NB4 (cell line): ENCODE measurements at regions not wholly inside any gene's neighbourhood (a gene's known extent, or its start where the extent isn't known, plus 50 kb on each side); places are given as distances from the start of the nearest gene placed in this dataset.
"Not testable (repeated sequence)": the region's sequence is repeated elsewhere in the genome, so short reads cannot be mapped to it uniquely, and the experiment has no call there.

Experiments used
- DNase-seq: peaks from one replicate; pipeline ENCODE4 v3.0.0; 2010; ENCODE audit warnings: low read depth
- H3K4me3 ChIP-seq: one replicate; pipeline ENCODE4 v1.5.1; 2011; ENCODE audit warnings: mild to moderate bottlenecking, low read depth, low read length, moderate library complexity
- MAX ChIP-seq: IDR thresholded peaks from 2 replicates; pipeline ENCODE4 v1.6.1; 2011; ENCODE audit warnings: low read depth, low read length
- MYC ChIP-seq: IDR thresholded peaks from 2 replicates; pipeline ENCODE4 v1.6.1; 2011; ENCODE audit warnings: low read depth, low read length
- POLR2A ChIP-seq: IDR thresholded peaks from 2 replicates; pipeline ENCODE4 v1.6.1; 2011; ENCODE audit warnings: mild to moderate bottlenecking; ENCODE audit not compliant: insufficient read length; ENCODE audit errors: extremely low read depth
- TF ChIP-seq, protein P1 (sequence below): IDR thresholded peaks from one replicate; pipeline ENCODE4 v1.5.1; 2012; ENCODE audit warnings: low read depth, low read length

- no peak for TF ChIP-seq MYC
- TF ChIP-seq, protein P1, sequence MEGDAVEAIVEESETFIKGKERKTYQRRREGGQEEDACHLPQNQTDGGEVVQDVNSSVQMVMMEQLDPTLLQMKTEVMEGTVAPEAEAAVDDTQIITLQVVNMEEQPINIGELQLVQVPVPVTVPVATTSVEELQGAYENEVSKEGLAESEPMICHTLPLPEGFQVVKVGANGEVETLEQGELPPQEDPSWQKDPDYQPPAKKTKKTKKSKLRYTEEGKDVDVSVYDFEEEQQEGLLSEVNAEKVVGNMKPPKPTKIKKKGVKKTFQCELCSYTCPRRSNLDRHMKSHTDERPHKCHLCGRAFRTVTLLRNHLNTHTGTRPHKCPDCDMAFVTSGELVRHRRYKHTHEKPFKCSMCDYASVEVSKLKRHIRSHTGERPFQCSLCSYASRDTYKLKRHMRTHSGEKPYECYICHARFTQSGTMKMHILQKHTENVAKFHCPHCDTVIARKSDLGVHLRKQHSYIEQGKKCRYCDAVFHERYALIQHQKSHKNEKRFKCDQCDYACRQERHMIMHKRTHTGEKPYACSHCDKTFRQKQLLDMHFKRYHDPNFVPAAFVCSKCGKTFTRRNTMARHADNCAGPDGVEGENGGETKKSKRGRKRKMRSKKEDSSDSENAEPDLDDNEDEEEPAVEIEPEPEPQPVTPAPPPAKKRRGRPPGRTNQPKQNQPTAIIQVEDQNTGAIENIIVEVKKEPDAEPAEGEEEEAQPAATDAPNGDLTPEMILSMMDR, result no peak
- TF ChIP-seq POLR2A, result no peak
- TF ChIP-seq MAX, result no peak
- H3K4me3 ChIP-seq, result peak overlapping the region; percentile 61
- peak; percentile 83 for DNase-seq
Observed at GRCh38 chr9:14992081-14992480, 81.9 kb upstream of the FREM1 start.

DNA sequence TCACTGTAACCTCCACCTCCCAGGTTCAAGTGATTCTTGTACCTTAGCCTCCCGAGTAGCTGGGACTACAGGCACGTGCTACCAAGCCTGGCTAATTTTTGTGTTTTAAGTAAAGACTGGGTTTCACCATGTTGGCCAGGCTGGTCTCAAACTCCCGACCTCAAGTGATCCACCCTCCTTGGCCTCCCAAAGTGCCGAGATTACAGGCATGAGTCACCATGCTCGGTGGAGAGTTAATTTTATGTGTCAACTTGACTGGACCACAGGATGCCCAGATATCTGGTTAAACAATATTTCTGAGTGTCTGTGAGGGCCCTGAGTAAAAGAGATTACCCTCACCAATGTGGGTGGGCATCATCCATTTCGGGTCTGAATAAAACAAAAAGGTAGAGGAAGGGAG lies 80.4 kb upstream of the FREM1 start:
- not testable (repeated sequence) for H3K4me3 ChIP-seq, DNase-seq

- TF ChIP-seq POLR2A (no peak), MAX (no peak), MYC (no peak)
- TF ChIP-seq, protein P1, result no peak
- H3K4me3 ChIP-seq, result no peak overlapping the region
- no peak for DNase-seq
Observed at GRCh38 chr9:14989811-14990210, 79.6 kb upstream of the FREM1 start.

DNA sequence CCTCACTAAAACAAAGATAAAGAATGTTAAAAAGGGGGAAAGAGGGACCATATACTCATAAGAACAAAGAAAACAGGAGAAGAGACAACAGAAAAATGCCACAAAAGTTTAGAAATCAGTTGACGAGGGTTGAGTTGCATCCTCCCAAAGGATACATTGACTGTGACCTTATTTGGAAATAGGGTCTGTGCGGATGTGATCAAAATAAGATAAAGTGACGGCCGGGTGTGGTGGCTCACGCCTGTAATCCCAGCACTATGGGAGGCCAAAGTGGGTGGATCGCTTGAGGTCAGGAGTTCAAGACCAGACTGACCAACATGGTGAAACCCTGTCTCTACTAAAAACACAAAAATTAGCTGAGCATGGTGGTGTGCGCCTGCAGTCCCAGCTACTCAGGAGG lies 79.1 kb upstream of the FREM1 start:
- not testable (repeated sequence) for DNase-seq, H3K4me3 ChIP-seq

GRCh38 chr9:14987858-14988257 lies 77.6 kb upstream of the FREM1 start:
- DNase-seq, result no peak
- TF ChIP-seq MYC (no peak), MAX (no peak), POLR2A (no peak)
- TF ChIP-seq, protein P1, result no peak
- H3K4me3 ChIP-seq, result no peak overlapping the region

DNA sequence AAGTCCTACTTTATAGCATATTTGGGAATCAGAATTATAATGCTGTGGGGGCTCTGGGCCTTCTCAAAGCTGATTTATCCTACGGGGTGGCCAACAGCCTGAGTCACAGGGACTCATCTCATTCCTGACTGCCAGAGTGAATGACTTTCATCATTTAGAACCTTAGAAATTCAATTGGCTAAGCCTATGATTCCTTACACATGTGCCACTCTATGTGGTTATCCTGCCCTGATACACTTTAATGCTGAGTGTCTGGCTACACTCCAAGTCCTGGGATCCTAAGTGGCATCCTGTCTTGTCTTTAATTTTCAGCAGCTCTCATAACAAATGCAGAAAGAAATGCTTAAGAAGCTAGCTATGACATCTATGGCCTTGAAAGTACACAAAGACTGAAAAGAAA lies 75.2 kb upstream of the FREM1 start:
- no peak for DNase-seq
- TF ChIP-seq MYC (no peak), POLR2A (no peak), MAX (no peak)
- TF ChIP-seq, protein P1, result no peak
- no peak overlapping the region for H3K4me3 ChIP-seq

DNA sequence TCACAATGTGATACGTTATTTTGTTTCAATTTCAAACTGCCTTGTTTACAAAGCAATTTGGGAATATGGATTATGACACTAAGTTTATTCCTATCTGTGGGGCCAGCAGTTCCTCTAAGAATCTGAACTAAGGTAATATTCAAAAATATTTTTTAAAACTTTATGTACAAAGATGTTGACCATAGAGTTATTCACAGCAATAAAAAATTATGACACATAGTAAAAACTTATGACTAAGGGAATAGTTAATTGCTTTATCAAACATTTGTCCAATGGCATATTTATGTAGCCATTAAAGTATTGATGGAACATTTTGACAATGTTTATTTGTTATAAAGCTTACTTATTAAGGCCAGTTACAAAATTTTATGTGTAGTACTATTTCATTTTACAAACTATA lies 73.4 kb upstream of the FREM1 start:
- no peak for DNase-seq
- TF ChIP-seq POLR2A (no peak), MAX (no peak), MYC (no peak)
- TF ChIP-seq, protein P1, result no peak

More for the DNA sequence above, 73.4 kb upstream of the FREM1 start:
- H3K4me3 ChIP-seq, result no peak overlapping the region
